ENCODE measurements at regions not wholly inside any gene's neighbourhood (a gene's known extent, or its start where the extent isn't known, plus 50 kb on each side); places are given as distances from the start of the nearest gene placed in this dataset.

DNA sequence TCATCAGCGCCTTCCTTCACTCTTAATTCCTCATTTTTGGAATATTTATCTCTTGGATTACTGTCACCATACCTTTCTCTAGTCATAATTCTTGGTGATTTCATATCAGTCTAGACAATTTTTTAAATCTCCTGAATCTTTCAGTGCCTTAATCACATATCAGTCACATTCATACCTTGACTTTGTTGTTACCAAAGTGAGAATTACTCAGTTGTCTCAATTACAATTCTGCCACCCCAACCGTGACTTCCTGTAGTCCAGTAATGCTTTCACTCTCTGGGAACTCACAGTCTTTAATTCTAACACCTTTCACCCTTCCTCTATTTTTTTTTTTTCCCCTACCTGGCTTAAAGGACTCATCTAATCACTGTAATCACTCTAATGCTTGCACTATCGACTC lies 1275.3 kb upstream of the TENM3 start:
- H3K36me3 ChIP-seq (ENCODE audit: insufficient read depth, low read length): no peaks in the 10 kb centered on the region
- no peaks in the 10 kb centered on the region for H3K4me1 ChIP-seq (ENCODE audit: insufficient read depth, low read length)
- H3K9me3 ChIP-seq (ENCODE audit: control insufficient read depth, insufficient read depth, low read length): no peaks in the 10 kb centered on the region
- no peak overlapping the region for H3K9ac ChIP-seq (ENCODE audit: low read depth, low read length)

DNA sequence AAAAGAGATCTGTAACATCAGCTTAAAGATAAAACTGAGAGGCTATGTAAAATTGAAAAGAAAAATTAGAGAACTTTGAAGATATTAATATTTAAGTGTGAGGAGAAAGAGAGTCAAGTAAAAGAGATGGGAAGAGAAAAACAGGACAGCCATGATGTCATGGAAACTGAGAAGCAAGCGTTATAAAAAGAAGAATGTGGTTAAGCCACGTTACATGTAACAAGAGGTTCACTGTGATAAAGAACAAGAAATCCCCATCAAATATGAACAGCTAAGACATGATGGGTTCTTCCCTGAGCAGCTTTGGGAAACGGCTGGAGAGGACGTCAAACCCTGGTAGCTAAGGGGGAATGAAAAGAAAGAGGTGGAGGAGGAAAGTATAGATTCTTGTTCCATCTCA lies 1269.3 kb upstream of the TENM3 start:
- Histone ChIP-seq H3K9me3 (ENCODE audit: control insufficient read depth, insufficient read depth, low read length) (no peaks in the 10 kb centered on the region), H3K4me1 (ENCODE audit: insufficient read depth, low read length) (no peaks in the 10 kb centered on the region), H3K36me3 (ENCODE audit: insufficient read depth, low read length) (no peaks in the 10 kb centered on the region), H3K9ac (ENCODE audit: low read depth, low read length) (no peak overlapping the region)

DNA sequence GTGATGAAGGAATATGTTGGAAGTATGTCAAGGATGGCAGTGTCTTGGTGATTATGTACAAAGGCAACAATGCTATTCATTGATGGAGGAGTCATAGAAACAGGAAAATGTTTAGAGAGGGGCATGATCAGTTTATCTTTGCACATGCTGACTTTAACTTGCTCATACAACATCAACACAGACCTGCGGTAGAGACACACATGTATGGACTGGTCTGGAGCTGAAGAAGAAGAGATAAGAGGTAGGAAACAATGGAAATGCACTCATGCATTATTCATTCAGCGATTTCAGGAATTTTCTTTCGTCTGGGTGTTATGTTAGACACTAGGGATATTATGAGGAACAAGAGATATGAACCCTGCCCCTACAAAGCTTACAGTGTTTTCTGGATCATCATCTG lies 1252.3 kb upstream of the TENM3 start:
- Histone ChIP-seq H3K9ac (ENCODE audit: low read depth, low read length) (no peak overlapping the region), H3K36me3 (ENCODE audit: insufficient read depth, low read length) (no peaks in the 10 kb centered on the region), H3K9me3 (ENCODE audit: control insufficient read depth, insufficient read depth, low read length) (no peaks in the 10 kb centered on the region), H3K4me1 (ENCODE audit: insufficient read depth, low read length) (peaks cover 5% of the 10 kb centered on the region; the same call in 1 of the 2 replicates)

DNA sequence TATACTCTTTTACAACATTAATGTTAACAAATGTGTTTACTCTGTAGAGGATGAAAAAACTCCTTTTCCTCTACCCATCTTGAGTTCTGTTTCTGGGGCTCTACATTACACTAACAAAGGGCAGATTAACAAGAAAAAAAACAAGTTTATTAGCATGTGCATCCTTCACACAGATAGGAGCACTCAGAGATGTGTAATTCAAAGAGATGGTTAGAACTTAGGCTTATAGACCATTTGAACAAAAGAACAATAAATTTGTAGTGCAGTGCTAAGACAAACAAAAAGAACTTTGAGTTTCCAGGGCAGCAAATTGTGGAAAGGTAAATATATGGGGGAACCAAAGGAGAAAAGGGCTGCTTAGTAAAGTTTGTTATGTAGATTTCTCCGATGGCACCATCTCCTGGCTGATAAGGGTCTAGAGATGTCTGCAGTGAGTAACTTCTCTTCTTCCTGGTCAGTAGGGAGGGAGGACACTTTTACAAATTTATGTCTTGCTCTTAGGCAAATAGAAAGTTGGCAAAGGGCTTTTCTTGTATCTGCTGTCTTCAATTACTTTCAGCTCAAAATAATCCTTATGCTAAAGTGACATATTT lies 1249.9 kb upstream of the TENM3 start:
- Histone ChIP-seq H3K4me1 (ENCODE audit: insufficient read depth, low read length) (peaks cover 5% of the 10 kb centered on the region; the same call in 1 of the 2 replicates), H3K36me3 (ENCODE audit: insufficient read depth, low read length) (no peaks in the 10 kb centered on the region), H3K9me3 (ENCODE audit: control insufficient read depth, insufficient read depth, low read length) (no peaks in the 10 kb centered on the region), H3K9ac (ENCODE audit: low read depth, low read length) (no peak overlapping the region)

DNA sequence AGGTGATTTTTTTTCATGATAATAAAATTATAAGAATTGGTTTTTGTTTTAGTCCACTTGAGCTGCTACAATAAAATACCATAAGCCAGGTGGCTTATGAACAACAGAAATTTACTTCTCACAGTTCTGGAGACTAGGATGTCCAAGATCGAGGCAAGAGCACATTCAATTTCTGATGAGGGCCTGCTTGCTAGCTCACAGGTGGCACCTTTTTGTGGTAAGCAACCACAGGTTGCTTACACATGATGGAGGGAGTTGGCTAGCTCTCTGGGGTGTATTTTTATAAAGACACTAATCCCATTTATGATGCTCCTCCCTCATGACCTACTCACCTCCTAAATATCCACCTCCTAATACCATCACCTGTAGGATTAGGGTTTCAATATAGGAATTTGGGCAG lies 1248.5 kb upstream of the TENM3 start:
- H3K9me3 ChIP-seq (ENCODE audit: control insufficient read depth, insufficient read depth, low read length): no peaks in the 10 kb centered on the region
- H3K9ac ChIP-seq (ENCODE audit: low read depth, low read length): no peak overlapping the region
- peaks cover 5% of the 10 kb centered on the region; the same call in 1 of the 2 replicates for H3K4me1 ChIP-seq (ENCODE audit: insufficient read depth, low read length)
- no peaks in the 10 kb centered on the region for H3K36me3 ChIP-seq (ENCODE audit: insufficient read depth, low read length)

DNA sequence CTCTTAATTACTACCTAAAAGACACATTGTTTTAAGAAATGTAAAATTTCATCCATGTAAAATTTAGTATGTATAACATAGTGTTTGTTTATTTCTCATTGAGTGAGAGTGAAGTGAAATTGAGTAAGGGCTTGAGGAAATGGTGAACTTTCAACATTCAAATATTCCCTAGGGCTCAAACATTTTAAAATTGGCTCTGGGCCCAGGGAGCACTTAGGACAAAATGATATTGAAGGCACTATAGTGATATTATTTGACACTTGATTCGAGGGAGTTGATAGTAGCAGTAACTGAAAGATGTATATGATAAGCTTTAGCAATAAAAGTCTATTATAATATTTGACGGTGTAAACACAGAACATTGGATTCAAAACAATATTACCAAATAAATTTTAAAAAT lies 1244.0 kb upstream of the TENM3 start:
- no peaks in the 10 kb centered on the region; the same call in 1 of the 2 replicates for H3K9me3 ChIP-seq (ENCODE audit: control insufficient read depth, insufficient read depth, low read length)
- H3K4me1 ChIP-seq (ENCODE audit: insufficient read depth, low read length): no peaks in the 10 kb centered on the region
- no peak overlapping the region for H3K9ac ChIP-seq (ENCODE audit: low read depth, low read length)
- H3K36me3 ChIP-seq (ENCODE audit: insufficient read depth, low read length): no peaks in the 10 kb centered on the region

DNA sequence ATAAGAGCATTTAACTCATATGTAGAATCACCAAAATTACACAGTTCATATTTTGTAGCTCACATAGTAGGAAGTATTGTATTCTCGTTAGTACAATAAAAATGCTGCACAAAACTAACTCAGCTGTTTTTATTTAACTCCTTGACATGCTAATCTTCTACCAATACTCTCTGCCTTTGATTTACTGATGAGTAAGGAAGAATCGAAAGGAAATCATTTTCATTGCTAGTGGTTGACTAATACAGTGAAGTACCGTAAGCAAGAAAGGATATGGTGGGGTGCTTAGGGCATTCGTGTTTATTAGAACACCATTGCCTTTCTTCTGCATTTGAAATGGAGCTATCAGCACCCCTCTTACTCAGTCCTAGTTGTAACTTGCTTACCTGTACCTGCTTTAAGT lies 1239.1 kb upstream of the TENM3 start:
- no peak overlapping the region for H3K9ac ChIP-seq (ENCODE audit: low read depth, low read length)
- no peaks in the 10 kb centered on the region for H3K36me3 ChIP-seq (ENCODE audit: insufficient read depth, low read length)
- no peaks in the 10 kb centered on the region; the same call in 1 of the 2 replicates for H3K9me3 ChIP-seq (ENCODE audit: control insufficient read depth, insufficient read depth, low read length)
- H3K4me1 ChIP-seq (ENCODE audit: insufficient read depth, low read length): peaks cover 3% of the 10 kb centered on the region; the same call in 1 of the 2 replicates

DNA sequence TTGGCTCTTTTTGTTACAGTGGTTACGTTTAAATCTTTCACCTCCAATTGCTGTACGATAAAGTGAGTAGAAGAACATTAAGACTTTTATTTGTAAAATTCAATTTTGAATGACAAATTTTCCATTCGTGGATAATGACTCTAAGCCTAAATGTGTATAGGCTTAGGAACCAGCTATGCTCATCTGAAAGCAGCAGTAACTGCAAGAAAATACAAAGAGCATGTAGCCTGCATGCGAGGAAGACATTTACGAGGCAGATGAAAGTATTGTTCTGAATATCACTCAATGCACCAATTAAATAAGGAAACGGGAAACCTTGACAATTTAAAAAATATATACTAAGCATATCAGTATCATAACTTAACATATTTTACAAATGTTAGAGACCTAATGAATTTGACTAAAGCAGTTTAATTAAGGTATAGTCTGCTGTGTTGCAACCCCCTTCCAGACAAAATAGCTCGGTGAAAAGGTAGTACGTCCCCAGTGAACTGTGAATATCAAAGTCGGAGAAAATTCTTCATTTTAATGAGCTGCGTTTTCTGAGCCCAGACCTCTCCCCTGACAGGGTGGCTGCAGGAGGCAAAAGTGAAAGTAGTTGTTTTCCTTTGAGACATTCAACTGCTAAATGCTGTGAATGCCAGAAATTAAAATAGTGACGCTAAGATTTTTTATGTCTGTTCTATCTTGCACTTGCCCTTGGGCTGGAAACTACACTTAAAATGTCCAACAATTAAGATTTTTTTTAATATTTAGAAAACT lies 1236.5 kb upstream of the TENM3 start:
- H3K9ac ChIP-seq (ENCODE audit: low read depth, low read length): no peak overlapping the region
- no peaks in the 10 kb centered on the region for H3K36me3 ChIP-seq (ENCODE audit: insufficient read depth, low read length)

DNA sequence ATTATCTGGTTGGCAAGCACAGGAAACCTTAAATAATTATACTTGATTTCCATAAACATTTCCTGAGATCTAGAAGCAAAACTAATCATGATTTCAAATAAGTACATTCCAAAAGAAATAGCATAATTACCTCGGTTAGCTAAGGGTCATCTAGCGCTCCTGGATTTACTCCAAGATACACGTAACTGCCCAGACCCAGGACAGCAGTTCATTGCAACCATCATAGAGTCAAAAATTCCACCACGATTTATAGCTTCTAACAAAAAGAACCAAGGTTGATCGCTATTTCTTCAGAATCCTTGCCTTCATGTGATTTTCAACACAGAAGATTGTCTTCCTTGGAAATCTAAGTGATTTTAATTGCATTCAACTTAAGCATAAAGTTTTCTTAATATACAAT lies 1235.5 kb upstream of the TENM3 start:
- H3K9ac ChIP-seq (ENCODE audit: low read depth, low read length): no peak overlapping the region
- no peaks in the 10 kb centered on the region; the same call in 1 of the 2 replicates for H3K9me3 ChIP-seq (ENCODE audit: control insufficient read depth, insufficient read depth, low read length)
- H3K4me1 ChIP-seq (ENCODE audit: insufficient read depth, low read length): peaks cover 3% of the 10 kb centered on the region; the same call in 1 of the 2 replicates
- H3K36me3 ChIP-seq (ENCODE audit: insufficient read depth, low read length): no peaks in the 10 kb centered on the region

More for the DNA sequence above, 1236.5 kb upstream of the TENM3 start:
- no peaks in the 10 kb centered on the region; the same call in 1 of the 2 replicates for H3K9me3 ChIP-seq (ENCODE audit: control insufficient read depth, insufficient read depth, low read length)
- H3K4me1 ChIP-seq (ENCODE audit: insufficient read depth, low read length): peaks cover 3% of the 10 kb centered on the region; the same call in 1 of the 2 replicates

DNA sequence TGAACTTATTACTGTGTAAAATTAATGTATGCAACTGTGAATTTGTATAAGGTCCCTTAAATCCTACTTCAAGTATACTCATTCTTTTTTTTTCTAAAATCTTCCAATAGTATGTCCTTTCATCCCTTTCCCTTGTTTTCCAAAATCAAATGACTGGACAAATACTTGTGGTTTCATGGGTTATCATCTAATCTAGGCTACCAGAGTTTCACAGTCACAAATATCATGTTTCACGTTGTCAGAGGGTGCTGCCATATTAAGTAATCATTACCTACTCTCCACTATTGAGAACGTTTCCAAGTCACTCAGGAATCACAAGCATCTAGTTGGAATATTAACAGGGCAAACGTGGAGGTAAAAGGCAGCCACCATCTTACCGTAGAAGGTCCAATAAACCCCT lies 1235.0 kb upstream of the TENM3 start:
- Histone ChIP-seq H3K4me1 (ENCODE audit: insufficient read depth, low read length) (peaks cover 3% of the 10 kb centered on the region; the same call in 1 of the 2 replicates), H3K9me3 (ENCODE audit: control insufficient read depth, insufficient read depth, low read length) (no peaks in the 10 kb centered on the region; the same call in 1 of the 2 replicates), H3K36me3 (ENCODE audit: insufficient read depth, low read length) (no peaks in the 10 kb centered on the region), H3K9ac (ENCODE audit: low read depth, low read length) (no peak overlapping the region)

DNA sequence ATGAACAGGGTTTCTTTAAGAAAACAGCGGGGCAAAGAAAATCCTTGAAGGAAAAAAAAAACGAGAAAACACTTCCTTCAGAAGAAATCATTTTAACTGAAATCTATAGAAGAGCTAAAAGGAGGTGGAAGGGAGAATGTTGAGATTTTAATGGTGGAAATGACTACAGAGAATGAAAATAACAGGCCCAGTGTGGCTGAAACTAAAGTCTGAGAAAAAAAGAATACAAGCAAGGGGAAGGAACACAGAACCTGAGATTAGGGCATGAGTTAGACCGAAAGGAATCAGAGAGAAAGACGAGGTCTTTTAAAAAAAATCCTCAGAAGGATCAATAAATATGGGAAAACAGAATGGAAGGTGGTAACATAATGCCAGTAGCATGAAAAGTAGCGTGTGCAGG lies 1230.0 kb upstream of the TENM3 start:
- H3K36me3 ChIP-seq (ENCODE audit: insufficient read depth, low read length): no peaks in the 10 kb centered on the region
- no peaks in the 10 kb centered on the region; the same call in 1 of the 2 replicates for H3K9me3 ChIP-seq (ENCODE audit: control insufficient read depth, insufficient read depth, low read length)
- no peaks in the 10 kb centered on the region; the same call in 1 of the 2 replicates for H3K4me1 ChIP-seq (ENCODE audit: insufficient read depth, low read length)
- no peak overlapping the region for H3K9ac ChIP-seq (ENCODE audit: low read depth, low read length)

DNA sequence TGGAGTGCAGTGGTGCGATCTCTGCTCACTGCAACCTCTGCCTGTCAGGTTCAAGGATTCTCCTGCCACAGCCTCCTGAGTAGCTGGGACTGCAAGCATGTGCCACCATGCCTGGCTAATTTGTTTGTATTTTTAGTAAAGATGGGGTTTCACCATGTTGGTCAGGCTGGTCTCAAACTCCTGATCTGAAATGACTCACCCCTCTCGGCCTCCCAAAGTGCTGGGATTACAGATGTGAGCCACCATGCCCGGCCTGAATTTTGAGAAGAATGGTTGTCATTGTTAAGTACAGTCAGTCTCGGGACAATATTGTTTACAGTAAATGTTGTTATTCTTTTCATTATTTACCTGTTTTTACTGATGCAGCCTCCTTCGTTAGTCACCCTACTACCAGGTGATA lies 1226.2 kb upstream of the TENM3 start:
- no peaks in the 10 kb centered on the region; the same call in 1 of the 2 replicates for H3K4me1 ChIP-seq (ENCODE audit: insufficient read depth, low read length)
- H3K36me3 ChIP-seq (ENCODE audit: insufficient read depth, low read length): no peaks in the 10 kb centered on the region
- H3K9me3 ChIP-seq (ENCODE audit: control insufficient read depth, insufficient read depth, low read length): peaks cover 3% of the 10 kb centered on the region; the same call in 1 of the 2 replicates
- no peak overlapping the region for H3K9ac ChIP-seq (ENCODE audit: low read depth, low read length)

DNA sequence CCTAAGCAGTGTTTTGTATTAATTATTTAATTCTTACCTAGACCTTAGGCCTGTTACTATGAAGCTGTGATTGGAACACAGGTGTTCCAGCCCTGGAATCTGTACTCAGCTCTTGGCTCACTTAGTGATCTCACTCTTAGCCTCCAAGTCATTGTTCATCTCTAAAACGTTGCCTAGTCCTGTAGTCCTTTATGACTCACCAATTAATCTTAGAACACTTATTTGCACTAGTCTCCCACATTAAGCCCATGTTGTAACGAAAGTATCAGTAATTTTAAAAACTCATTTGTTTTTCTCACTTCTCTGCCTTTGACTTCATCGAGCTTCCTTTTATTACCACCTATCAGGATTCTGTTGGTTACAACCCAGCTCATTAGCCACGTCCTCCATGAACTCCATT lies 1224.7 kb upstream of the TENM3 start:
- no peaks in the 10 kb centered on the region; the same call in 1 of the 2 replicates for H3K4me1 ChIP-seq (ENCODE audit: insufficient read depth, low read length)
- no peak overlapping the region for H3K9ac ChIP-seq (ENCODE audit: low read depth, low read length)
- no peaks in the 10 kb centered on the region for H3K36me3 ChIP-seq (ENCODE audit: insufficient read depth, low read length)
- H3K9me3 ChIP-seq (ENCODE audit: control insufficient read depth, insufficient read depth, low read length): peaks cover 3% of the 10 kb centered on the region; the same call in 1 of the 2 replicates

DNA sequence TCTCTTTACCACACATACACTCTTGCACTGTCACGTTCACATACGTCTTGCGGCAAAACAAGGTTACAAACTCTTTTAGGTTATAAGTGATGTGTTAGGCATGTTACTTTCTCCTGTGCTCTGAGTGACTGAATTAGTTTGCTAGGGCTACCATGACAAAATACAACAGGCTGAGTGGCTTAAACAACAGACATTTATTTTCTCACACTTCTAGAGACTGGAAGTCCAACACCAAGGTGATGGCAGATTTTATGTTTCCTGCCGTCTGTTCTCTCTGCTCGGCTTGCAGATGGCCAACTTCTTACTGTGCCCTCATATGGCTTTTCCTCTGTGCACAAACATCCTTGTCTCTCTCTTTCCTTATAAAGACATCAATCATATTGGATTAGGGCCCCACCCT lies 1224.3 kb upstream of the TENM3 start:
- H3K36me3 ChIP-seq (ENCODE audit: insufficient read depth, low read length): no peaks in the 10 kb centered on the region
- H3K9me3 ChIP-seq (ENCODE audit: control insufficient read depth, insufficient read depth, low read length): peaks cover 3% of the 10 kb centered on the region; the same call in 1 of the 2 replicates
- no peak overlapping the region for H3K9ac ChIP-seq (ENCODE audit: low read depth, low read length)
- no peaks in the 10 kb centered on the region; the same call in 1 of the 2 replicates for H3K4me1 ChIP-seq (ENCODE audit: insufficient read depth, low read length)

DNA sequence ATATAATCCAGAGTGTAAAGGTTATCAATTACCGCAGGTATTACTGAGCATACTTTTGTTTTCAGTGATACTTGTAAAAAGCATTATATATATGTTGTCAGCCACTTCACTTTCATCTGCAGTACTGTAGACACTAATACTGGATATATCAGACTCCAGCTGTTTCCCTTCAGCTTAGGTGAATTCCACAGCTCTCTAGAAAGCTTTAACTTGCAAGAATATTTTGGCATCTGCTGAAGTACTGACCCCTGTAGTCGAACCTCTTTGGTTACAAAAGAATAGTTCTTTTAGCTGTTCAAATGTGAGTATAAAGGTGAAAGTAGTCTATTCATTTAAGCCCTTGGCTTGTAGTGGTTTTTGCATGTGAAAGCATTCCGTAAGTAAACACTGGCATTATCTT lies 1222.7 kb upstream of the TENM3 start:
- Histone ChIP-seq H3K4me1 (ENCODE audit: insufficient read depth, low read length) (no peaks in the 10 kb centered on the region; the same call in 1 of the 2 replicates), H3K9ac (ENCODE audit: low read depth, low read length) (no peak overlapping the region), H3K9me3 (ENCODE audit: control insufficient read depth, insufficient read depth, low read length) (peaks cover 3% of the 10 kb centered on the region; the same call in 1 of the 2 replicates), H3K36me3 (ENCODE audit: insufficient read depth, low read length) (no peaks in the 10 kb centered on the region)
